Uterus (tissue), 2 donors: ENCODE measurements at regions not wholly inside any gene's neighbourhood (a gene's known extent, or its start where the extent isn't known, plus 50 kb on each side); places are given as distances from the start of the nearest gene placed in this dataset.
"Not testable (repeated sequence)": the region's sequence is repeated elsewhere in the genome, so short reads cannot be mapped to it uniquely, and the experiment has no call there.

Experiments used
- CTCF ChIP-seq, 4 experiments: fragments of 200-600 bp in 2 of 4; fragments of 450-650 bp in 2 of 4; sonication (generic) in 2 of 4; IDR thresholded peaks; one replicate each; pipeline ENCODE4 v1.5.1; 2016 to 2019; ENCODE audit warnings: antibody characterized with exemption in 4 of 4, mild to moderate bottlenecking in 2 of 4, moderate library complexity in 1 of 4
- POLR2A ChIP-seq, 2 donors: fragments of 450-650 bp; IDR thresholded peaks; one replicate each; pipeline ENCODE4 v1.6.1; 2016; ENCODE audit warnings: antibody characterized with exemption in 2 of 2, mild to moderate bottlenecking in 1 of 2, moderate library complexity in 1 of 2

GRCh38 chr4:33835764-33836163 is 2408.6 kb downstream of the ARAP2 start:
- TF ChIP-seq POLR2A, CTCF (IDR thresholded peaks at IDR 0.05): not testable (repeated sequence)
